HCT116 (cell line): ENCODE measurements at regions not wholly inside any gene's neighbourhood (a gene's known extent, or its start where the extent isn't known, plus 50 kb on each side); places are given as distances from the start of the nearest gene placed in this dataset.

ENCODE experiments used
- ATAC-seq: fragments of 200-7000 bp; cut with Tn5 transposase; 2 replicates; pipeline ENCODE4 v1.9.1; 2020; ENCODE audit warnings: mild to moderate bottlenecking, moderate library complexity
- BruUV-seq: library from RNA; stranded (reverse); fragments of 400-500 nt; replicated peaks from 2 replicates; lab custom pipeline; 2021; lab: Mats Ljungman, UMichigan
- CTCF ChIA-PET: fragments of 300-600 bp; sonication (Branson Sonifier 250); formaldehyde crosslinking; loops from one replicate; lab custom pipeline; 2021; ENCODE audit warnings: antibody characterized with exemption; lab: Charles Lee
- POLR2A ChIA-PET: fragments of 300-600, 350-600 bp; sonication (Branson Sonifier 250); formaldehyde crosslinking; loops from one replicate; lab custom pipeline; 2021; ENCODE audit warnings: antibody characterized with exemption; lab: Charles Lee
- RAD21 ChIA-PET, 2 experiments: fragments of 300-600 bp; sonication (Branson Sonifier 250); formaldehyde crosslinking; loops; one replicate each; lab custom pipeline; 2023; ENCODE audit warnings: low total read pairs in 2 of 2; ENCODE audit not compliant: uncharacterized antibody in 2 of 2, unreplicated experiment in 2 of 2, low non-redundant PET in 1 of 2; lab: Charles Lee
- DNase-seq: peaks from one replicate; pipeline ENCODE4 v3.0.0-alpha.2; 2010; ENCODE audit warnings: low read depth, low spot score
- H2AFZ ChIP-seq: fragments of 200-600 bp; shearing (Covaris generic), sonication (generic); 2 replicates; pipeline ENCODE4 v1.6.1; 2017; ENCODE audit warnings: low read depth, mixed run types, mixed read lengths, antibody characterized with exemption, low read length; ENCODE audit not compliant: poor library complexity, severe bottlenecking
- H3K27ac ChIP-seq: 2 replicates; pipeline ENCODE4 v1.5.1; 2012; ENCODE audit warnings: low read depth, low read length
- H3K27me3 ChIP-seq: fragments of 200-600 bp; sonication (generic); 2 replicates; pipeline ENCODE4 v1.6.1; 2016; ENCODE audit warnings: mixed run types, low read length, mixed read lengths; ENCODE audit not compliant: insufficient read depth
- H3K36me3 ChIP-seq, 2 experiments: fragments of 200-500 bp in 1 of 2; fragments of 200-600 bp in 1 of 2; sonication (Bioruptor generic) in 1 of 2; sonication (generic) in 1 of 2; 2 replicates each; pipeline versions ENCODE4 v1.5.1 to v1.6.1; 2014 to 2016; ENCODE audit warnings: low read length in 2 of 2, inconsistent platforms in 1 of 2, mixed read lengths in 1 of 2, mixed run types in 1 of 2; ENCODE audit not compliant: insufficient read depth in 2 of 2, control insufficient read depth in 1 of 2
- H3K4me1 ChIP-seq, 2 experiments: fragments of 200-600 bp in 1 of 2; sonication (generic) in 1 of 2; 2 replicates each; pipeline versions ENCODE4 v1.5.1 to v1.6.1; 2012 to 2017; ENCODE audit warnings: low read length in 2 of 2, inconsistent platforms in 1 of 2, mild to moderate bottlenecking in 1 of 2, mixed read lengths in 1 of 2, mixed run types in 1 of 2, moderate library complexity in 1 of 2; ENCODE audit not compliant: insufficient read depth in 2 of 2, control insufficient read depth in 1 of 2
- H3K4me2 ChIP-seq: fragments of 200-600 bp; sonication (generic); 2 replicates; pipeline ENCODE4 v1.6.1; 2017; ENCODE audit warnings: mixed run types, low read length, mixed read lengths
- H3K4me3 ChIP-seq, 2 experiments: fragments of 200-600 bp in 1 of 2; sonication (generic) in 1 of 2; replicated peaks in 1 of 2; 2 replicates each; pipeline ENCODE4 v1.5.1; 2011 to 2016; ENCODE audit warnings: low read length in 2 of 2, control low read depth in 1 of 2, low read depth in 1 of 2, mild to moderate bottlenecking in 1 of 2, mixed read lengths in 1 of 2, mixed run types in 1 of 2
- H3K79me2 ChIP-seq: fragments of 200-600 bp; sonication (generic); 2 replicates; pipeline ENCODE4 v1.6.1; 2017; ENCODE audit warnings: mild to moderate bottlenecking, mixed run types, low read length, moderate library complexity, mixed read lengths; ENCODE audit not compliant: insufficient read depth
- H3K9ac ChIP-seq: fragments of 200-600 bp; sonication (generic); 2 replicates; pipeline ENCODE4 v1.6.1; 2016; ENCODE audit warnings: low read length, mixed read lengths
- H3K9me2 ChIP-seq: fragments of 200-600 bp; sonication (generic), shearing (Covaris generic); 2 replicates; pipeline ENCODE4 v1.6.1; 2017; ENCODE audit warnings: mixed run types, mild to moderate bottlenecking, moderate library complexity; ENCODE audit not compliant: insufficient read depth
- H3K9me3 ChIP-seq, 2 experiments: fragments of 200-500 bp in 1 of 2; fragments of 200-600 bp in 1 of 2; sonication (Bioruptor generic) in 1 of 2; sonication (generic) in 1 of 2; 2 replicates each; pipeline ENCODE4 v1.6.1; 2014 to 2017; ENCODE audit warnings: low read length in 2 of 2, mixed read lengths in 2 of 2, inconsistent platforms in 1 of 2, low read depth in 1 of 2, mild to moderate bottlenecking in 1 of 2, mixed run types in 1 of 2, moderate library complexity in 1 of 2; ENCODE audit not compliant: control insufficient read depth in 1 of 2, insufficient read depth in 1 of 2
- H4K20me1 ChIP-seq: fragments of 200-600 bp; sonication (generic), shearing (Covaris generic); 2 replicates; pipeline ENCODE4 v1.6.1; 2017; ENCODE audit warnings: mixed run types, mild to moderate bottlenecking, moderate library complexity; ENCODE audit not compliant: insufficient read depth
- ATF3 ChIP-seq: IDR thresholded peaks from 2 replicates; pipeline ENCODE4 v1.6.1; 2012
- CBX3 ChIP-seq: IDR thresholded peaks from 2 replicates; pipeline ENCODE4 v1.6.1; 2012; ENCODE audit warnings: low read depth
- CTCF ChIP-seq, 3 experiments: fragments of 200-600 bp in 1 of 3; sonication (generic) in 1 of 3; IDR thresholded peaks in 2 of 3; conservative IDR thresholded peaks in 1 of 3; 2 replicates each; pipeline ENCODE4 v1.5.1; 2012 to 2017; ENCODE audit warnings: low read depth in 2 of 3, low read length in 2 of 3, antibody characterized with exemption in 1 of 3, borderline replicate concordance in 1 of 3, control low read depth in 1 of 3, mild to moderate bottlenecking in 1 of 3, mixed read lengths in 1 of 3, mixed run types in 1 of 3, moderate library complexity in 1 of 3; ENCODE audit not compliant: insufficient read depth in 1 of 3
- EGR1 ChIP-seq: IDR thresholded peaks from 2 replicates; pipeline ENCODE4 v1.6.1; 2012; ENCODE audit warnings: low read depth
- EZH2 ChIP-seq: fragments of 200-600 bp; sonication (generic); IDR thresholded peaks from 2 replicates; pipeline ENCODE4 v1.6.1; 2017; ENCODE audit warnings: antibody characterized with exemption, mixed run types
- EZH2phosphoT487 ChIP-seq: fragments of 200-600 bp; IDR thresholded peaks from 2 replicates; pipeline ENCODE4 v1.6.1; 2018; ENCODE audit warnings: antibody characterized with exemption, borderline replicate concordance
- MAX ChIP-seq: IDR thresholded peaks from 2 replicates; pipeline ENCODE4 v1.6.1; 2012
- POLR2AphosphoS5 ChIP-seq: IDR thresholded peaks from 2 replicates; pipeline ENCODE4 v1.6.1; 2011; ENCODE audit warnings: mild to moderate bottlenecking, low read depth, low read length, moderate library complexity
- REST ChIP-seq: IDR thresholded peaks from 2 replicates; pipeline ENCODE4 v1.6.1; 2012; ENCODE audit warnings: low read depth
- SP1 ChIP-seq: IDR thresholded peaks from 2 replicates; pipeline ENCODE4 v1.6.1; 2012; ENCODE audit warnings: low read depth
- ZBTB33 ChIP-seq: IDR thresholded peaks from 2 replicates; pipeline ENCODE4 v1.6.1; 2011; ENCODE audit warnings: mild to moderate bottlenecking, low read length, moderate library complexity; ENCODE audit not compliant: insufficient replicate concordance; ENCODE audit errors: extremely low read depth
- ZFX ChIP-seq: fragments of 450-650 bp; IDR thresholded peaks from 2 replicates; pipeline ENCODE4 v1.6.1; 2017
- intact Hi-C: fragments of 100-400 bp; cut with micrococcal nuclease; formaldehyde crosslinking; loops from 2 replicates; pipeline ENCODE4 v1.10.0; 2022

GRCh38 chr5:29882036-29882435 is 1311.5 kb upstream of the CDH6 start:
- no peaks in the 10 kb centered on the region for H3K4me1 ChIP-seq
- no peaks in the 10 kb centered on the region for H3K36me3 ChIP-seq
- H4K20me1 ChIP-seq = no peaks in the 10 kb centered on the region
- no peak overlapping the region for H3K9ac ChIP-seq
- no TSS peak for BruUV-seq
- DNase-seq (no peak), ATAC-seq (no peak)
- no peaks in the 10 kb centered on the region for H3K79me2 ChIP-seq
- no peak for TF ChIP-seq EZH2
- TF ChIP-seq CBX3 = no peak
- no peak for TF ChIP-seq POLR2AphosphoS5
- no peak for TF ChIP-seq CTCF (IDR thresholded peaks at IDR 0.05 in 2 of 3, conservative IDR thresholded peaks at IDR 0.05 in 1 of 3; ENCODE audit: borderline replicate concordance in 1 of 3, insufficient read depth in 1 of 3, low read depth in 2 of 3, low read length in 2 of 3)
- no peak for TF ChIP-seq EGR1
- intact Hi-C loops = no loop called here
- ChIA-PET POLR2A (no interaction called here), CTCF (no interaction called here), RAD21 (no interaction called here)
- no peaks in the 10 kb centered on the region for H3K9me2 ChIP-seq
- H3K4me3 ChIP-seq = no peak overlapping the region
- peaks cover 0 to 18% of the 10 kb centered on the region in 2 experiments; a peak in 2 of 4 replicates for H3K9me3 ChIP-seq
- H2AFZ ChIP-seq = no peak overlapping the region
- no peak overlapping the region for H3K27ac ChIP-seq
- no peak overlapping the region for H3K4me2 ChIP-seq
- no peaks in the 10 kb centered on the region for H3K27me3 ChIP-seq

GRCh38 chr5:29879401-29879800 is 1314.1 kb upstream of the CDH6 start:
- H3K79me2 ChIP-seq = no peaks in the 10 kb centered on the region
- no peaks in the 10 kb centered on the region for H4K20me1 ChIP-seq
- intact Hi-C loops = no loop called here
- H3K27me3 ChIP-seq = no peaks in the 10 kb centered on the region
- H3K4me3 ChIP-seq = no peak overlapping the region
- CTCF ChIA-PET = no interaction called here
- RAD21 ChIA-PET = no interaction called here
- no peaks in the 10 kb centered on the region for H3K9me2 ChIP-seq
- no peak overlapping the region for H3K4me2 ChIP-seq
- no peak overlapping the region for H3K27ac ChIP-seq
- POLR2A ChIA-PET = no interaction called here
- DNase-seq (no peak), ATAC-seq (no peak)
- BruUV-seq = no TSS peak
- no peaks in the 10 kb centered on the region for H3K36me3 ChIP-seq
- peaks cover 0 to 20% of the 10 kb centered on the region in 2 experiments; a peak in 2 of 4 replicates for H3K9me3 ChIP-seq
- no peaks in the 10 kb centered on the region for H3K4me1 ChIP-seq
- H2AFZ ChIP-seq = no peak overlapping the region
- no peak overlapping the region for H3K9ac ChIP-seq
- TF ChIP-seq POLR2AphosphoS5 (no peak), MAX (no peak), ZBTB33 (no peak), EZH2phosphoT487 (no peak), REST (no peak), ZFX (no peak), ATF3 (no peak), SP1 (no peak)
